H54 (cell line): ENCODE measurements at regions not wholly inside any gene's neighbourhood (a gene's known extent, or its start where the extent isn't known, plus 50 kb on each side); places are given as distances from the start of the nearest gene placed in this dataset.
"Not testable (repeated sequence)": the region's sequence is repeated elsewhere in the genome, so short reads cannot be mapped to it uniquely, and the experiment has no call there.

Source experiments
- DNase-seq: peaks from one replicate; pipeline ENCODE4 v3.0.0; 2011; ENCODE audit warnings: low spot score, mixed read lengths; ENCODE audit not compliant: insufficient read length
- FAIRE-seq: peaks from 3 replicates; lab custom pipeline; 2011; peaks lifted over from hg19 to GRCh38; lab: Jason Lieb, UNC
- POLR2A ChIP-seq: IDR thresholded peaks from 2 replicates; pipeline ENCODE4 v1.6.1; 2011; ENCODE audit warnings: low read depth, mild to moderate bottlenecking, low read length

DNA sequence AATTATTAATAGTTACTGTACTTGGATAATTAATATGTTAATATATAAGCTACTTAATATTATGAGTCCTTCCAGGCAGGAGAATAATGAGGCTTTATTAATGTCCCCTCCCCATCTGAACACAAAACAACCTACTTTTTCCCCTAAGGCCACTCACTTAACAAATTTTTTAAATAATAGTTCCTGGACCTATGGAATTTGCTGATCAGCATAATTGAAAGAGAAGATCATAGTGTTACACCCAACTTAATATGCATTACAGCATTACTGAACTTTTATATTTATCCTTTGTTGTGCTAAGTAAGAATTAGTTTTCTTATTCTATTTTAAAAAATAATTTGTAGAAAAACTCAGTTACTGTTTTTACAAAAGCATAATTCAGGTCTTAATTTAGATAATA lies 1537.7 kb upstream of the GOT2 start:
- no peak for FAIRE-seq
- no peak for TF ChIP-seq POLR2A
- no peak for DNase-seq

DNA sequence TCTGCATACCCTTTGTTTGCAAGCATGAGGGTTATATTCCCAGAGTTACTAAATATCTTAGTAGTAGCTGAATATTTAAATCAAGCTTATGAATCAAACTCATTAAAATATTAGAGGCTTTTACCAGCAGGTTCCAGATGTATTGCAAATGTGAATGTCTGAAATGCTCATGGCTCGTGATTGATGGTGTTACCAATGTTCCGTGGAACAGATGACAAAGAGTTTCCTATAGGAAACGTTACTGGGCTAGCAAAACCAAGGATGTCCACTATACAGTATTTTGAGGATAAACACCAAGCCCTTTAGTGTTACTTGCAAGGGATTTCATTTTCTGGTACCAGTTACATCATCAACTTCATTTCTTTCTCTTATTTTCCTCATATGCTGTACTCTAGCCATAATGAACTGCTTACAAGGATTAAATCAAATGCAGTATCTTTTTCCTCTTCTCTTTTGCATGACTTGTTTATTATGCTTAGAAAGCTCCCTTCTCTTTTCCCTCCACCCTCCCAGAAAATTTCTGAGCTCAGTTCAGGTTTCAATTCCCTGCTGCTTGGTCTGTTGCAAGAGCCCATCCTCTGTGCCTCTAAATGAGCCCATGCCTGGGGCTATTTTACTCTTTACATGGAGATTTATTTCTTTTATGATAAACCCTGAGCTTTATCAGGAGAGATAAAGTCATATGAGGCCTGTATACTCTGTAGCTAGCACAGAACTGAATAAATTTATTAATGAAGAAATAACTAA lies 1537.1 kb upstream of the GOT2 start:
- DNase-seq: no peak
- FAIRE-seq: no peak
- no peak for TF ChIP-seq POLR2A

DNA sequence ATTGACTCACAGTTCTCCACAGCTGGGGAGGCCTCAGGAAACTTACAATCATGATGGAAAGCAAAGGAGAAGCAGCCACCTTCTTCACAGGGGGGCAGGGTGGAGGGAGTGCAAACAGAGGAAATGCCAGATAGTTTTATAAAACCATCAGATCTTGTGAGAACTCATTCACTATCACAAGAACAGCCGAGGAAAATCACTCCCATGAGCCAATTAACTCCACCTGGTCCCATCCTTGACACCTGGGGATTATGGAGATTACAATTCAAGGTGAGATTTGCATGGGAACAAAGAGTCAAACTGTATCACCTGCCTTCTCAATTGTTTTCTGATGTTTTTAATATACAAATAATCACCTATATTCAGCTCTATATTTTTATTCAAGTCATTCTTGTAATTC lies 1527.3 kb upstream of the GOT2 start:
- no peak for FAIRE-seq
- no peak for DNase-seq
- TF ChIP-seq POLR2A: no peak

DNA sequence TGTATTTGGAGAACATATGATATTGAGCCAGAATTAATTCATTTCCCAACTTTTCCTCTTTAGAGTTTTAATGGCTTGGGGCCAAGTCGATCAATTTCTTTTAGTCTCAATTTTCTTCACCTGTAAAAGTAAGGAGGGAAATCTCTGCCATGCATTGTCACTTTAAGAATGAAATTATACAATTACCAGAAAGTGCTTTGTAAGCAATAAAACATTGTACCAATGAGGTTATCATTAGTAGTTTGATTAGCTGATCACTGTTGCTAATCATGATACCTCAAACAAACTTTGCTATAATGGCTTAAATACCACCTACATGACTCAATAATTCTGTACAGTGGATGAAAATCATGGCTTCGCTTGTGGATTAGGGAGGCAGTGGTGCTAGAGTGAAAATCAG lies 1525.8 kb upstream of the GOT2 start:
- TF ChIP-seq POLR2A: no peak
- FAIRE-seq: no peak
- DNase-seq: no peak

DNA sequence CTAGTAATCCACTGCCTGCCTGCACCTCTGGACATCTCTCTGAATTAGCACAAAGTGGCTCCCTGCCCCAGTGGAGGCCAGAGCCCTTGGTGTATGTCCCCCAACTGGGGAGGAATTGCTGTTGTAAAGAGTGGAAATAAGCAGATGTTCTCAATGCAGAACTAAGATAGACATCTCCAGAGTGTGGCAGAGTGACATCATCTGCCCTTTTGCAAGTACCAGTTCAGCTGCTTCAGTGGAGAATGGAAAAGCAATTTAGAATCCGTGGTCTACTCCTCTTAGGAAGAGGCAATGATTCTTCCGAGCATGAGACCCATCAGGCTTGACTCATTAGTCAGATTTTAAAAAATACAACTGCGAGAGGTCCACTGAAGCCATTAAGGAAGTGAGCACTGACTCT lies 1512.0 kb upstream of the GOT2 start:
- DNase-seq (no peak), FAIRE-seq (no peak)
- TF ChIP-seq POLR2A: no peak

DNA sequence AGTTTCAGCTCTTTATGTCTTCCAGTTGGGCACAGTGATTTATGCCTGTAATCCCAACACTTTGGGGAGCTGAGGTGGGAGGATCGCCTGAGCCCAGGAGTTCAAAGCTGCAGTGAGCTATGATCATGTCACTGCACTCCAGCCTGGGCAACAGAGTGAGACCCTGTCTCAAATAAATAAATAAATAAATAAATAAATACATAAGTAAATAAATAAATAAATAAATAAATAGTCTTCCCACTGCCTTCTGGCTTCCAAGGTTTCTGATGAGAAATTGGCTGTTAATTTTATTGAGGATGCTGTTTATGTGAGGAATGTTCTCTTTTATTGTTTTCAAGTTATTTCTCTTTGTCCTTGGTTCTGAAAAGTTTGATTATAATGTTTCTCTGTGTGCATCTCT lies 1507.6 kb upstream of the GOT2 start:
- TF ChIP-seq POLR2A: no peak
- no peak for DNase-seq
- no peak for FAIRE-seq

DNA sequence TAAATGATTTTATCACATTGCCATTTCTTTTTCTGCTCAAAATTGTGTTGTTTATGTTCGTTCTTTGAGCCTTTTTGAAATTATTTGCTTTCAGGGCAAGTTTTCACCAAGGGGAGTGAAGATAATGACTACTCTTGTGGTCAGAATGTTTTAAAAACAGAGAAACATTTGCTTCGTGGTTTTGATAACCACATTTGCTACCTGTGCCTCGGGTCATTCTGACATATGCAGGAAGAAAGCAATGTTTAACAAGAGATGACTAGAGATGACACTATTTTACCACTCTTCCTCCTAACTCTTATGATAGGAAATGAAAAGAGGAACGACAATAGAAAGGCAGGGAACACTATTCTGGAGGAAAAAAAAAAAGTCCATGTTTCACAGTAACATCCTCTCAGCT lies 1496.5 kb upstream of the GOT2 start:
- DNase-seq (no peak), FAIRE-seq (no peak)
- TF ChIP-seq POLR2A: no peak

DNA sequence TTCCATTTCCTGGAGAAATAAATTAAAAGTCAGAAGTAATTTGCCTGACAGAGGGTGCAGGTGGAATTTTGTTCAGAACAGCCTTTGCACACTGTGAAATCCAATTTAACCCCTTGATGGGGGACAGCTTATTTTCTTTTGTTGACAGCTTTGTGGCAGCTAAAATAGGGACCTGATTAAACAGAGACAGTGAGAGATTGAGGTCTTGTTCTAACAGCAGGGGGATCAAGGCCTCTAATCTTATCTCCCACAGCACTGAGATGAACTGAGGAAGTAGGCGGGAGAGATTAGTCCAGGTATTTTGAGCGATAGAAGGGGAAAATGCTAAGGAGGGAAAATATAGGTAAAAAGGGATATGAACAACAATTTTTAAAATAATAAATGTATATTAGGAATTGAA lies 1491.4 kb upstream of the GOT2 start:
- FAIRE-seq (no peak), DNase-seq (no peak)
- no peak for TF ChIP-seq POLR2A

DNA sequence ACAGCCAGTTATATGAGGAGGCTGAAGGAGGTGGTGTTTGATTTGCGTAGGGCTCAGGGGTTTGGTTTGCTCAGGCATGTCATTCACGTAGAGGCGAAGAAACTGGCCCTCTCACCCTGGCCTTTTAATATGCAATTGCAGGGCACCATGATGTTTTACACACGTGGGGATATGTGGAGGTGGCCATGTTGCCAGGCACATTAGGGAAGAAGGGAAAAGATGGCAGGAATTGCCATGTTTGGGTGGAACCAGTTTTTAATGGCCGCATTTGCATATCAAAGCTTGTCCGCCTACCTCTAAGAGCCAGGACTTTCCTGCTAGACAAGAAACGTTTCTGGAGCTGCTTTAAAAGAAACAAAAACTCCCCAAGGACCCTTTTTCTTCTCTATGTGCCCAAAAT lies 1483.7 kb upstream of the GOT2 start:
- DNase-seq (no peak), FAIRE-seq (no peak)
- TF ChIP-seq POLR2A: no peak

DNA sequence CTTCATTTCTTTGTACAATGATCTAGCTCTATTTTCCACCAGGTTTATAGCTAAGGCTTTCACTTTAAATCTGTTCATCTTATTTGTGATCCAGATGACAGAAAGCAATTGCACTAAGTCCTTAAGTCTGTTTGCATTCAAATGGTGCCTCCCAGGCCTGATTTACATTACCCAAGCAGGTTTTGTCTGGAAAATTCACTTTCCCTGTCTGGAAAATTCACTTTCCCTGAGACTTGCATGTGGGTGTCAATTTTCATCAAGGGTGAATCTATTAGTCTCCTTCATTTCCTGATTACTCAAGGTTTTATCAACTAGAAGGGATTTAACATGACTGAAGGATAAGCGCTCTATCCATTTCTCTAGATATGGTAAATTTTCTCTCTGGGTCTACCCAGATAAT lies 1480.2 kb upstream of the GOT2 start:
- FAIRE-seq: no peak
- TF ChIP-seq POLR2A: no peak
- DNase-seq: no peak

DNA sequence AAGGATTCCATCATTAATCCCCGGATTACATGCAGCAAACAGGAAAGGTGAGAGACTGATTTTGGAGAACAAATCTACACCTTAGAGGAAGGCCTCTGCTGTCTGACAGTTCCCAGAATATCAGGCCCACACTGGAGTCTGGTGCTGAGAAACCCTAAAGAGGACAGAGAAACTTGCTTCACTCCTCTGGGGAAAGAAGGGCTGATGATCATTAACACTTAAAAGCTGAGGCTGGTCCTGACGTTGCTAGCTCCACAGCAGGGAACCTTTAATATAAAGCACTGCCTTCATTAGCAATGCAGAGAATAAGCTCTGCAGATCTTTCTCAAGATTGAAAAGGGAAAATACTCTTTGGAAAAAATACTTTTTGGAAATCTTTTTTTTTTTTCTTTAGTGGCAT lies 1472.4 kb upstream of the GOT2 start:
- FAIRE-seq (no peak), DNase-seq (no peak)
- no peak for TF ChIP-seq POLR2A

DNA sequence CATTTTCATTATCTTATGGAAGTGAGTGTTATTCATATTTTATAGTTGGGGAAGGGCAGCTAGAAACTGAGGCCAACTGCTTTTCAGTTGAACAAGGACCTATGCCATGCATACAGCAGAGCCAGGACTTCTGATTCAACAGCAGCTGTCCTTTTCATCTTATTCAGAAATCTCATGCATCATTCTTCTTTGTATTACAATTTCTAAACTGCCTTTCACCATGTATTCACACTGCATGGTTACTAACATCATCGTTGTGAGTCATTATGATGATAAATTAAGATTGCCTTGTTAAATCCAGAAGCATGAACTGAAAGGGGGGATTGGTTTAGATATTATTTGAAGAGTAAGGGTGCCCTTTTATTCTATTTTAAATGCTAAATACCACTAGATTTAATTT lies 1470.1 kb upstream of the GOT2 start:
- DNase-seq (no peak), FAIRE-seq (no peak)
- no peak for TF ChIP-seq POLR2A

DNA sequence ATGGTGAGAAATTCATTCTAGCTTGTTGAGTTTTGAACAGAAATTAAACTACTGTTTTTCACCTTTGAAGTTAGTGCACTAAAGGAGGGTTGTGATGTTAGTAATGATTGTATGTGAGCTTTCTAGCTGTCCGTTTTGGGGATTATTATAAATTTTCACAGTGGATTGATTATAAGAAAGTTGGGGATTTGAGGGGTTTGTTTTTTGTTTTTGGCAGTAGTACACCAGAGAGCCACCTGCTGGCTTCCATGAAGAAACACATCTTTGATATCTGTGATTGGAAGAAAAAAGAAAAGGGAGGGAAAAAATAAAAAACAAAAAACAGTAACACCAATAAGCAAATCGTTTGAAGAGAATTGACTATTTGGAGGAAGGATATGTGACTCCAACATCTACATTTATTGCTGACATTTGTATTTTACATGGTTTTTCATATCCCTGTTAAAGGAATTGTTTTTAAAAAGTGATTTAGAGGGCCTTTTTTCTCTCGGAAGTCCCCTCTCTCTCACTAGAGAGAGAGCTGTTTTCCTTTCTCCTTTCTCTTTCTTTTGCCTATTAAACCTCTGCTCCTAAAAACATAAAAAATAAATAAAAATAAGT lies 1469.5 kb upstream of the GOT2 start:
- no peak for TF ChIP-seq POLR2A
- FAIRE-seq (no peak), DNase-seq (no peak)

DNA sequence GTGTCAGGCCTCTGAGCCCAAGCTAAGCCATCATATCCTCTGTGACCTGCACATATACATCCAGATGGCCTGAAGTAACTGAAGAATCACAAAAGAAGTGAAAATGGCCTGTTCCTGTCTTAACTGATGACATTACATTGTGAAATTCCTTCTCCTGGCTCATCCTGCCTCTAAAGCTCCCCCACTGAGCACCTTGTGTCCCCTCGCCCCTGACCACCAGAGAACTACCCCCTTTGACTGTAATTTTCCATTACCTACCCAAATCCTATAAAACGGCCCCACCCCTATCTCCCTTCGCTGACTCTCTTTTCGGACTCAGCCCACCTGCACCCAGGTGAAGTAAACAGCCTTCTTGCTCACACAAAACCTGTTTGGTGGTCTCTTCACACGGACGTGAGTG lies 1466.6 kb upstream of the GOT2 start:
- FAIRE-seq, DNase-seq: not testable (repeated sequence)

DNA sequence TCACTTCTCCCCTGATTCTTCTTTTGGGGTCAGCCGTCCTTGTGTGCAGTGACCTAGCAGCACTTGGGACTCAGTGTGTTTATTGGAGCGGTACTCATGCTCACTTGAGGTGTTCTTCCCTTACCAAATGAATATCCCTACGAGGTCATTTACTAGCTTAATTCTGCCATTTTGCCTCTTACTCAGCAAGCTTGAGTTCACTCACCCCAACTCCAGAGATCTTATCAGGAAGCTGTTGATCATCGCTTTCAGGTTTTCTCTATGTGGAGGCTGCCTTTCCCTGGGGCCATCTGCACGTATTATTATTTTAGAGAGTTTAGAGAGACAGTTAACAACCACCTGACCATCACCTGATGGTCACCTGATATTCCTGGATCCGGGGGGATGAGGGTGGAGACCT lies 1466.0 kb upstream of the GOT2 start:
- TF ChIP-seq POLR2A: no peak
- no peak for FAIRE-seq

More for the DNA sequence above, 1466.0 kb upstream of the GOT2 start:
- DNase-seq: no peak
